ENCODE measurements at regions not wholly inside any gene's neighbourhood (a gene's known extent, or its start where the extent isn't known, plus 50 kb on each side); places are given as distances from the start of the nearest gene placed in this dataset.

- H4K20me1 ChIP-seq (replicated peaks; ENCODE audit: control insufficient read depth, insufficient read depth, low read length): no peaks in the 10 kb centered on the region
- TF ChIP-seq PCBP2 (IDR thresholded peaks at IDR 0.05; ENCODE audit: low read depth, low read length, poor library complexity, severe bottlenecking): no peak
- TF ChIP-seq ELF1 (tag; IDR thresholded peaks at IDR 0.05): no peak
- TF ChIP-seq YY1 (IDR thresholded peaks at IDR 0.05; ENCODE audit: borderline replicate concordance in 1 of 3, control insufficient read depth in 1 of 3, extremely low read depth in 1 of 3, insufficient read depth in 3 of 3, insufficient read length in 1 of 3, insufficient replicate concordance in 2 of 3, low read depth in 1 of 3, low read length in 2 of 3): no peak
- TF ChIP-seq SMARCB1 (IDR thresholded peaks at IDR 0.05; ENCODE audit: insufficient read length, low read depth): no peak
- TF ChIP-seq, protein P1, sequence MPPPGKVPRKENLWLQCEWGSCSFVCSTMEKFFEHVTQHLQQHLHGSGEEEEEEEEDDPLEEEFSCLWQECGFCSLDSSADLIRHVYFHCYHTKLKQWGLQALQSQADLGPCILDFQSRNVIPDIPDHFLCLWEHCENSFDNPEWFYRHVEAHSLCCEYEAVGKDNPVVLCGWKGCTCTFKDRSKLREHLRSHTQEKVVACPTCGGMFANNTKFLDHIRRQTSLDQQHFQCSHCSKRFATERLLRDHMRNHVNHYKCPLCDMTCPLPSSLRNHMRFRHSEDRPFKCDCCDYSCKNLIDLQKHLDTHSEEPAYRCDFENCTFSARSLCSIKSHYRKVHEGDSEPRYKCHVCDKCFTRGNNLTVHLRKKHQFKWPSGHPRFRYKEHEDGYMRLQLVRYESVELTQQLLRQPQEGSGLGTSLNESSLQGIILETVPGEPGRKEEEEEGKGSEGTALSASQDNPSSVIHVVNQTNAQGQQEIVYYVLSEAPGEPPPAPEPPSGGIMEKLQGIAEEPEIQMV (tag; conservative IDR thresholded peaks at IDR 0.05; ENCODE audit: low read depth): no peak
- TF ChIP-seq ETV5 (CRISPR knock-in tag; IDR thresholded peaks at IDR 0.05; ENCODE audit: low read depth): no peak
- TF ChIP-seq SRSF9 (IDR thresholded peaks at IDR 0.05; ENCODE audit: borderline replicate concordance, low read depth, low read length): no peak
- no peak overlapping the region for H3K4me3 ChIP-seq
- FAIRE-seq (no peak), DNase-seq (ENCODE audit: extremely low read depth in 1 of 4, low spot score in 3 of 4) (no peak), ATAC-seq (no peak)
- no peaks in the 10 kb centered on the region for H3K4me1 ChIP-seq (replicated peaks in 1 of 2; ENCODE audit: control insufficient read depth in 2 of 2, insufficient read depth in 2 of 2, low read length in 2 of 2)
- no peaks in the 10 kb centered on the region for H3K79me2 ChIP-seq (ENCODE audit: control insufficient read depth, insufficient read depth, low read length)
- H3K36me3 ChIP-seq (ENCODE audit: control insufficient read depth, insufficient read depth, low read length): no peaks in the 10 kb centered on the region
- H3K9ac ChIP-seq (ENCODE audit: insufficient read depth in 1 of 2, low read depth in 2 of 2, low read length in 2 of 2): no peak overlapping the region
- H3K9me3 ChIP-seq (replicated peaks; ENCODE audit: control insufficient read depth, insufficient read depth, low read depth, low read length): no peaks in the 10 kb centered on the region
- intact Hi-C loops (cut with micrococcal nuclease): no loop called here
- 0% methylated on average over 2 of the region's 2 CpGs for WGBS (ENCODE audit: insufficient coverage, low coverage, missing lambda C conversion rate)
- H3K27ac ChIP-seq (ENCODE audit: extremely low read depth, low read depth, low read length): no peak overlapping the region
- ChIA-PET POLR2A (no interaction called here), CTCF (ENCODE audit: low intra/inter-chr PET ratio) (no interaction called here)
- in situ Hi-C loops (cut with MboI): no loop called here
- H3K4me2 ChIP-seq (ENCODE audit: insufficient read depth, low read length): no peak overlapping the region
- no peaks in the 10 kb centered on the region for H3K27me3 ChIP-seq (ENCODE audit: control insufficient read depth in 2 of 2, insufficient read depth in 2 of 2, low read length in 2 of 2)
- no peaks in the 10 kb centered on the region for H3K9me1 ChIP-seq (ENCODE audit: control insufficient read depth, insufficient read depth, low read length)
- BruUV-seq (replicated peaks): no TSS peak
- no peak overlapping the region for H2AFZ ChIP-seq (ENCODE audit: low read depth, low read length)
These were observed 175.9 kb downstream of the GAS1 start for GRCh38 chr9:86771420-86771819.

Measured in K562 (cell line).